ENCODE measurements at regions not wholly inside any gene's neighbourhood (a gene's known extent, or its start where the extent isn't known, plus 50 kb on each side); places are given as distances from the start of the nearest gene placed in this dataset.

- DNase-seq: no peak
Observed at GRCh38 chr7:53719122-53719521, 683.7 kb downstream of the POM121L12 start.

- DNase-seq: peak; percentile 64
Observed at GRCh38 chr7:53740971-53741370, 705.5 kb downstream of the POM121L12 start.

- no peak for DNase-seq
Observed at GRCh38 chr7:53743697-53744402, 708.4 kb downstream of the POM121L12 start.

- no peak for DNase-seq
Observed at GRCh38 chr7:53744403-53744760, 708.9 kb downstream of the POM121L12 start.

- no peak for DNase-seq
Observed at GRCh38 chr7:53756946-53757345, 721.5 kb downstream of the POM121L12 start.

- DNase-seq: no peak
Observed at GRCh38 chr7:53768186-53768585, 732.8 kb downstream of the POM121L12 start.

- DNase-seq: no peak
Observed at GRCh38 chr7:53771701-53772100, 736.3 kb downstream of the POM121L12 start.

- DNase-seq: no peak
Observed at GRCh38 chr7:53776323-53776722, 740.9 kb downstream of the POM121L12 start.

- DNase-seq: no peak
Observed at GRCh38 chr7:53789741-53790140, 752.4 kb upstream of the VSTM2A start.

GRCh38 chr7:53794816-53795215 lies 747.4 kb upstream of the VSTM2A start:
- no peak for DNase-seq

GRCh38 chr7:53800746-53801145 lies 741.4 kb upstream of the VSTM2A start:
- no peak for DNase-seq

GRCh38 chr7:53806119-53806518 lies 736.1 kb upstream of the VSTM2A start:
- DNase-seq: no peak

GRCh38 chr7:53811555-53812079 lies 730.6 kb upstream of the VSTM2A start:
- no peak for DNase-seq

GRCh38 chr7:53812135-53812534 lies 730.0 kb upstream of the VSTM2A start:
- DNase-seq: no peak

- no peak for DNase-seq
Observed at GRCh38 chr7:53835301-53835700, 706.9 kb upstream of the VSTM2A start.

GRCh38 chr7:53877688-53878087 lies 664.5 kb upstream of the VSTM2A start:
- no peak for DNase-seq

- no peak for DNase-seq
Observed at GRCh38 chr7:53900856-53901528, 641.2 kb upstream of the VSTM2A start.

GRCh38 chr7:53904355-53904754 lies 637.8 kb upstream of the VSTM2A start:
- DNase-seq: no peak

GRCh38 chr7:53917637-53918036 lies 624.5 kb upstream of the VSTM2A start:
- DNase-seq: no peak

- DNase-seq: no peak
Observed at GRCh38 chr7:53920011-53920410, 622.2 kb upstream of the VSTM2A start.

- no peak for DNase-seq
Observed at GRCh38 chr7:53940483-53940882, 601.7 kb upstream of the VSTM2A start.

- no peak for DNase-seq
Observed at GRCh38 chr7:53947732-53948131, 594.4 kb upstream of the VSTM2A start.

- DNase-seq: no peak
Observed at GRCh38 chr7:53965716-53966115, 576.5 kb upstream of the VSTM2A start.

GRCh38 chr7:53983480-53983879 lies 558.7 kb upstream of the VSTM2A start:
- DNase-seq: no peak

- DNase-seq: peak; percentile 37
Observed at GRCh38 chr7:53984776-53985175, 557.4 kb upstream of the VSTM2A start.
